Keratinocyte (primary cell): ENCODE measurements at regions not wholly inside any gene's neighbourhood (a gene's known extent, or its start where the extent isn't known, plus 50 kb on each side); places are given as distances from the start of the nearest gene placed in this dataset.

Experiments used
- EZH2 ChIP-seq: IDR thresholded peaks from one replicate; pipeline ENCODE4 v1.6.1; 2012; ENCODE audit warnings: inconsistent platforms, mild to moderate bottlenecking, low read length, moderate library complexity
- TF ChIP-seq, protein P1 (sequence below), 3 experiments: IDR thresholded peaks in 1 of 3; conservative IDR thresholded peaks in 1 of 3; optimal IDR thresholded peaks in 1 of 3; 2 replicates in 2 of 3; 3 replicates in 1 of 3; pipeline versions ENCODE3 to v1.5.1; 2011; ENCODE audit warnings: low read length in 3 of 3, mild to moderate bottlenecking in 3 of 3, moderate library complexity in 2 of 3, control low read depth in 1 of 3, inconsistent platforms in 1 of 3; ENCODE audit not compliant: insufficient read depth in 2 of 3; ENCODE audit errors: extremely low read depth in 1 of 3

DNA sequence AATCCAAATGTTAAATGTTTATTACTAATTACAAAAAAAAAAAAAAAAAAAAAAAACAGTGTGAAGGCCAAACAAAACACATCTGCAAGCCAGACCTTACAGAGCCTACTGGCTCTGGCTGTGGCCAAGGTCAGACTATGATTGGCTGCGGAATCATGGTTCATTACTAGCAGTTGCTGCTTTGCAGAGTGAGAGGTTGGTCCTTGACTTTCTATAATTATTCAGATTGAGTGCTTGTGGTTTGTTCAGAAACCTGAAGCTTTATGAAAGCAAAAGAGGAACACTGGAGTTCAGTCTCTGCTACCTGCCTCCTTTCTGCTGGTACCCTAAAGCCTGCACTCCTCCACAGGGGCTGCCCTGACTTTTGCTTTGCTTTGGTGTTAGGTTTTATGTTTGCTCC, 550.9 kb downstream of the BCL11B start:
- TF ChIP-seq, protein P1, sequence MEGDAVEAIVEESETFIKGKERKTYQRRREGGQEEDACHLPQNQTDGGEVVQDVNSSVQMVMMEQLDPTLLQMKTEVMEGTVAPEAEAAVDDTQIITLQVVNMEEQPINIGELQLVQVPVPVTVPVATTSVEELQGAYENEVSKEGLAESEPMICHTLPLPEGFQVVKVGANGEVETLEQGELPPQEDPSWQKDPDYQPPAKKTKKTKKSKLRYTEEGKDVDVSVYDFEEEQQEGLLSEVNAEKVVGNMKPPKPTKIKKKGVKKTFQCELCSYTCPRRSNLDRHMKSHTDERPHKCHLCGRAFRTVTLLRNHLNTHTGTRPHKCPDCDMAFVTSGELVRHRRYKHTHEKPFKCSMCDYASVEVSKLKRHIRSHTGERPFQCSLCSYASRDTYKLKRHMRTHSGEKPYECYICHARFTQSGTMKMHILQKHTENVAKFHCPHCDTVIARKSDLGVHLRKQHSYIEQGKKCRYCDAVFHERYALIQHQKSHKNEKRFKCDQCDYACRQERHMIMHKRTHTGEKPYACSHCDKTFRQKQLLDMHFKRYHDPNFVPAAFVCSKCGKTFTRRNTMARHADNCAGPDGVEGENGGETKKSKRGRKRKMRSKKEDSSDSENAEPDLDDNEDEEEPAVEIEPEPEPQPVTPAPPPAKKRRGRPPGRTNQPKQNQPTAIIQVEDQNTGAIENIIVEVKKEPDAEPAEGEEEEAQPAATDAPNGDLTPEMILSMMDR (optimal IDR thresholded peaks at IDR 0.05 in 1 of 3, IDR thresholded peaks at IDR 0.05 in 1 of 3, conservative IDR thresholded peaks at IDR 0.05 in 1 of 3; ENCODE audit: extremely low read depth in 1 of 3, insufficient read depth in 2 of 3, low read length in 3 of 3) = no peak
- TF ChIP-seq EZH2 = no peak
